GM20431 (cell line): ENCODE measurements at regions not wholly inside any gene's neighbourhood (a gene's known extent, or its start where the extent isn't known, plus 50 kb on each side); places are given as distances from the start of the nearest gene placed in this dataset.

Experiments
- in situ Hi-C: fragments of 300-500 bp; cut with MseI, MboI; formaldehyde crosslinking; loops from one replicate; pipeline ENCODE4 v1.15.0; 2020; ENCODE audit warnings: low sequenced_read_pairs; ENCODE audit not compliant: unreplicated experiment

GRCh38 chr3:43783987-43784639 lies 93.4 kb downstream of the ABHD5 start:
- in situ Hi-C loops, result no loop called here

GRCh38 chr3:43784640-43785011 lies 93.9 kb downstream of the ABHD5 start:
- in situ Hi-C loops, result no loop called here

GRCh38 chr3:43785551-43785950 lies 94.8 kb downstream of the ABHD5 start:
- in situ Hi-C loops, result no loop called here

- in situ Hi-C loops, result no loop called here
These were observed 95.4 kb downstream of the ABHD5 start for GRCh38 chr3:43786102-43786501.

- in situ Hi-C loops, result no loop called here
These were observed 96.0 kb downstream of the ABHD5 start for GRCh38 chr3:43786526-43787305.

GRCh38 chr3:43787330-43787729 lies 96.6 kb downstream of the ABHD5 start:
- in situ Hi-C loops, result no loop called here

- in situ Hi-C loops, result no loop called here
These were observed 98.3 kb downstream of the ABHD5 start for GRCh38 chr3:43789028-43789427.

- in situ Hi-C loops, result no loop called here
These were observed 99.3 kb downstream of the ABHD5 start for GRCh38 chr3:43790060-43790459.

- in situ Hi-C loops, result no loop called here
These were observed 99.7 kb downstream of the ABHD5 start for GRCh38 chr3:43790476-43790875.

GRCh38 chr3:43791246-43791645 lies 100.5 kb downstream of the ABHD5 start:
- in situ Hi-C loops, result no loop called here

- in situ Hi-C loops, result no loop called here
These were observed 102.2 kb downstream of the ABHD5 start for GRCh38 chr3:43792904-43793303.

- in situ Hi-C loops, result no loop called here
These were observed 103.1 kb downstream of the ABHD5 start for GRCh38 chr3:43793648-43794372.

GRCh38 chr3:43794776-43795175 lies 104.0 kb downstream of the ABHD5 start:
- in situ Hi-C loops, result no loop called here

- in situ Hi-C loops, result no loop called here
These were observed 104.8 kb downstream of the ABHD5 start for GRCh38 chr3:43795491-43795890.

GRCh38 chr3:43796041-43796596 lies 105.4 kb downstream of the ABHD5 start:
- in situ Hi-C loops, result no loop called here

- in situ Hi-C loops, result no loop called here
These were observed 107.1 kb downstream of the ABHD5 start for GRCh38 chr3:43797794-43798193.

- in situ Hi-C loops, result no loop called here
These were observed 120.1 kb downstream of the ABHD5 start for GRCh38 chr3:43810797-43811196.

GRCh38 chr3:43814461-43814860 lies 123.7 kb downstream of the ABHD5 start:
- in situ Hi-C loops, result no loop called here

GRCh38 chr3:43816372-43816771 lies 125.6 kb downstream of the ABHD5 start:
- in situ Hi-C loops, result no loop called here

- in situ Hi-C loops, result no loop called here
These were observed 126.3 kb downstream of the ABHD5 start for GRCh38 chr3:43817064-43817463.

- in situ Hi-C loops, result no loop called here
These were observed 127.1 kb downstream of the ABHD5 start for GRCh38 chr3:43817825-43818224.
